ENCODE measurements at regions not wholly inside any gene's neighbourhood (a gene's known extent, or its start where the extent isn't known, plus 50 kb on each side); places are given as distances from the start of the nearest gene placed in this dataset.

GRCh38 chr19:30665449-30665848 lies 293.3 kb downstream of the ZNF536 start:
- H3K4me1 ChIP-seq (replicated peaks in 1 of 2) = peaks cover 10 to 31% of the 10 kb centered on the region in 2 donors
- 70 to 78% (median 73%) methylated on average over 3 of the region's 3 CpGs for WGBS, 4 donors
- H3K4me3 ChIP-seq = no peak overlapping the region
- no peak for DNase-seq
- no peaks in the 10 kb centered on the region for H3K9me3 ChIP-seq (replicated peaks in 1 of 3)
- H3K27me3 ChIP-seq = no peaks in the 10 kb centered on the region
- no peaks in the 10 kb centered on the region for H3K36me3 ChIP-seq (replicated peaks in 1 of 2)
- intact Hi-C loops (cut with DNase I) = no loop called here
- H3K27ac ChIP-seq = peak overlapping the region in 2 of 5 donors; percentile 82 to 90
- TF ChIP-seq CTCF (IDR thresholded peaks at IDR 0.05) (no peak), POLR2A (IDR thresholded peaks at IDR 0.05) (no peak)

GRCh38 chr19:30663611-30664174 lies 291.5 kb downstream of the ZNF536 start:
- TF ChIP-seq POLR2A (IDR thresholded peaks at IDR 0.05) (no peak), CTCF (IDR thresholded peaks at IDR 0.05) (no peak)
- Histone ChIP-seq H3K4me3 (no peak overlapping the region), H3K9me3 (replicated peaks in 1 of 3) (no peaks in the 10 kb centered on the region), H3K4me1 (replicated peaks in 1 of 2) (peaks cover 10 to 26% of the 10 kb centered on the region in 2 donors), H3K27ac (peak overlapping the region in 2 of 5 donors; percentile 51 to 90), H3K36me3 (replicated peaks in 1 of 2) (no peaks in the 10 kb centered on the region), H3K27me3 (no peaks in the 10 kb centered on the region)
- WGBS, 4 donors = 37 to 56% (median 47%) methylated on average over 2 of the region's 2 CpGs
- intact Hi-C loops (cut with DNase I) = no loop called here
- no peak for DNase-seq

- H3K27ac ChIP-seq = peak overlapping the region in 3 of 5 donors; percentile 26 to 51 (median 46)
- intact Hi-C loops (cut with DNase I) = no loop called here
- peak in 4 of 7 donors; percentile 42 to 54 (median 49) for DNase-seq
- H3K4me1 ChIP-seq (replicated peaks in 1 of 2) = peaks cover 10 to 26% of the 10 kb centered on the region in 2 donors
- TF ChIP-seq POLR2A (IDR thresholded peaks at IDR 0.05) = peak in 1 of 2 donors; percentile 26
- TF ChIP-seq CTCF (IDR thresholded peaks at IDR 0.05) = no peak
- H3K27me3 ChIP-seq = no peaks in the 10 kb centered on the region
- H3K9me3 ChIP-seq (replicated peaks in 1 of 3) = no peaks in the 10 kb centered on the region
- H3K4me3 ChIP-seq = no peak overlapping the region
- no peaks in the 10 kb centered on the region for H3K36me3 ChIP-seq (replicated peaks in 1 of 2)
- WGBS, 4 donors = 30 to 43% (median 38%) methylated on average over 10 of the region's 10 CpGs
Observed at GRCh38 chr19:30662211-30662861, 290.2 kb downstream of the ZNF536 start.

GRCh38 chr19:30659638-30660037 lies 287.5 kb downstream of the ZNF536 start:
- TF ChIP-seq CTCF (IDR thresholded peaks at IDR 0.05) = no peak
- TF ChIP-seq POLR2A (IDR thresholded peaks at IDR 0.05) = no peak
- H3K9me3 ChIP-seq (replicated peaks in 1 of 3) = no peaks in the 10 kb centered on the region
- no peaks in the 10 kb centered on the region for H3K36me3 ChIP-seq (replicated peaks in 1 of 2)
- no peak overlapping the region for H3K27ac ChIP-seq
- intact Hi-C loops (cut with DNase I) = no loop called here
- no peak for DNase-seq
- H3K4me3 ChIP-seq = no peak overlapping the region
- no peaks in the 10 kb centered on the region for H3K27me3 ChIP-seq
- H3K4me1 ChIP-seq (replicated peaks in 1 of 2) = peaks cover 10 to 23% of the 10 kb centered on the region in 2 donors

Measured in adrenal gland (tissue), 9 donors.